Glomerular endothelial cell (primary cell): ENCODE measurements at regions not wholly inside any gene's neighbourhood (a gene's known extent, or its start where the extent isn't known, plus 50 kb on each side); places are given as distances from the start of the nearest gene placed in this dataset.

Experiments used
- DNase-seq: peaks from one replicate; pipeline ENCODE4 v3.0.0-alpha.2; 2011; ENCODE audit warnings: low read depth, low spot score; ENCODE audit errors: extremely low read depth

GRCh38 chr6:23334360-23334759 lies 765.0 kb downstream of the HDGFL1 start:
- no peak for DNase-seq

GRCh38 chr6:23335894-23336293 lies 766.5 kb downstream of the HDGFL1 start:
- no peak for DNase-seq

- DNase-seq, result no peak
Observed at GRCh38 chr6:23339268-23339667, 769.9 kb downstream of the HDGFL1 start.

DNA sequence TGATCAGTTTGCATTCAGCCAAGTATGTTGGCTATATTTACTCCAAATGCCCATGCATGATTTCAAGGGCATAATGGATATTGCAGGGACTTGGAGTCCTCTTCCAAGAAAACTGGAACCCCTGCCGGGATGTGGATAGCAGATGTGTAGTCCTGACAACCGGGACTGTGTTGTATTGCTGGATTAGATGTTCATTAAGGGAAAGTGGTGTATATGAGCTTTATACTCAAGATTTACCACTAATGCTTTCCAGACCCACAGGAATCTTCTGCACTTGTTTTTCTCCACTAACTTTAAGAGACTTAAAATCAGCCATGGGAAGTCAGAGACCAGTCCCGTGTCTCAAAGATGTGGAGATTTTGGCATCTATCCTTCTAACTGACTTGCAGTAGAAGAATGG lies 770.9 kb downstream of the HDGFL1 start:
- DNase-seq, result no peak

DNA sequence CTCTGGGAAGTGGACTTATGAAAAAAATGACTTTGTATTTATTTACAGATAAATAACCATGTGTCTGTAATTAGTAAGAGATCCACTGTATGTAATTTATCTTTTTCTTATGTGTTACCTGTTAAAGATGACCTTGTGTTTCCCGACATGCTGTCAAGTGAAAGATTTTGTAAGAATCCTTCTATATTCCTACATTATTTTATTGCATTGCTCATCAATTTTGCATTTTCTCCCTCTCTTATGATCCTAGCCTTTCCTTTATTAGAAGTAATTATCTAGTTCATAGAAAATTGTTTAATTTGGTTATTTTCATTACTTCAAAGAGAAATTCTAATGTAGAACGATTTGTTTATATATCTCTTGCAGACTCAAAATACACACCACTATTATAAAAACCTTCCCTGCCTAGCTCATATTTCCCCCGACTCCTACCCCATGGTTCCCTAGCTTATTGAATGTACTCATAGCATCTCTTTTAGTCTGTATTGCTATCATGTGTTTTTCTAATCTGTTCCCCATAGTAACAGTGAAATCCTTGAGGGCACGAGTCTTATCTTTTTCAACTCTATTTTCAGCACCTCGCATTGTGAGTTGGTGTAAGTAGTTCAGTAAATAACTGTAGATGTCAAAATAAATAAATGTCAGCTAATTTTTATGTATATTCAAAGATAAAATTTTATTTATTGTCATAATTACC lies 774.4 kb downstream of the HDGFL1 start:
- DNase-seq, result no peak

- DNase-seq, result no peak
Observed at GRCh38 chr6:23348185-23348584, 777.8 kb upstream of the NRSN1 start.

DNA sequence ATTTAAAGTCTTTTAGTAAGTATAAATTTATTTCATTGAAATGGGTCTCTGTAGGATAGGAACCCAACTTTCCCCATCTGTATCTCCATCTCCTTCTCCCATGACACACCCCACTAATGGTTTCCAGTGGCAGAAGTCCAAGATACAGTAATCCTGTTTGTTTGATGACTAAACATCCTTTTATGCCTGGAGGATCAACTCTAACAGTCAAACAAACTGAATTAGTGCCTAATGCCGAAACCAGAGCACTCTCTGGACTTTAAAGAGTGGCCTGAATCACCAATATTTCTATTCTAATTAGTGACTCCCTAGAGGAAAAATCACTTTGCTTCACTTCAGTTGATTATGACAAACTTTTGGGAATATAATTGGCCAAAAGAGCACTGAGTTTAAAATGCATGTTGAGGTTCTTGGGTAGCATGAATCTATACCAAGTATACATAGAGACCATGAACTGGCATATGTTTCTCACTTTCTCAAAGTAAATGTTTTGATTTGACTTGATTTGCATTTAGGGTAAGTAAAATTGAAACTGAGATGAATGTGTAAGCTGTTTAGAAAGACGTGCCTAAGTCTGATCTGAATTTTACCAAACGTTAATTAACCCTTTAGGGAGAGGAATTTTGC lies 776.4 kb upstream of the NRSN1 start:
- peak; percentile 31 for DNase-seq

DNA sequence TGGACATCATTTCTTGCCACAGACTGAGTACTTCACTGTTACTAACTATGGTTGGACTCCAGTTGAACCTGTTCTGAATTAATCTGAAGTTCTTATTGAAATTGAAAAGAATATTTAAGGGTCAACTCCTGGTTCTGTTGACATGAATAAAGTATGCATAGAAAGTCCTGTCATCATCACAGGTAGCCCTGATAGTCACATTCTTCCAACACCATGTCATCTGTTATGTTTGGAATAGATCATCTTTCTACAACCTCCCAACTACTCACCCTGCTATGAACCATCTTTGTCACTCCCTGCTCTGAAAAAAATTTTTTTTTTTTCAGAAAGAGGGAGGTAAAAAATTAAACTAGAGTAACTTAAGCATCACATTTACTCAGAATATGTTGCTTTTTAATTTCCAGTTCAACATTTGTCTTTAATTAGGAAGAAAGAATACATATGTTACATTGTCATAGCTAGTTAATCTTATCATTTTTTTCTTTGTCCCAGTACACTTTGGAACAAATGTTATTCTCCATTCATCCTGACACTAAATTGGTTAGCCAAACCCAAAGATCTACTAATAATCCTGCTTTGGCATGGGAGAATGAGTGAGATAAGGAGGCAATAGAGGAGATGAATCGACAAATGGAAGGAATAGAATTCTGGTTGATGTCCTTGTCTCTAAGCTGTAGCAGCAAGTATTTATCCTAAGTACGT lies 775.1 kb upstream of the NRSN1 start:
- no peak for DNase-seq

- no peak for DNase-seq
Observed at GRCh38 chr6:23354004-23354403, 772.0 kb upstream of the NRSN1 start.

DNA sequence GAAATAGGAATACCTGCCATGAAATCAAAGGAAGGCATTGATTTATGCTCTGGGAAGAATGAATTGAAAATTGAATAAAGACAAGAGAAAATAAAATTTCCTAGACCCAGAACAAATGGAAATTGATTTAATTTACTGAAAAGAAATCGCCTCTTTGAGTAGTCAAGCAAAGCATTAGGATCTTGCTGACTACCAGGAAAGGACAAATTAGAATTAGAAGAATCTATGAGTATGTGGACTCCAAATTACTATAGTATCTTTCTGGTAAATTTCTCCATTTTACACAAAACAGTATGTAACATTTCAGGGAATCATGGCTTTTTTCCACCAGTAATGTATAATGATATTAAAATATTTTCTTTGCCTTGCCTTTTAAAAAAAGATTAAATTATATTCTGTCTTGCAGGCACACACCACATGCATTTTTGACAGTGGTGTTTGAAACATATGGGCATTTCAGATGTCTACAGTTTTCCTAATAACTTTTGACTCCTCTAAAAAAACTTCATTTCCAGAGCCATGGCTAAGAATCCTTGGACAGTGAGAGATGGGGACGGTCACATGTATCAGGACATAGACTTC lies 768.7 kb upstream of the NRSN1 start:
- DNase-seq, result no peak

DNA sequence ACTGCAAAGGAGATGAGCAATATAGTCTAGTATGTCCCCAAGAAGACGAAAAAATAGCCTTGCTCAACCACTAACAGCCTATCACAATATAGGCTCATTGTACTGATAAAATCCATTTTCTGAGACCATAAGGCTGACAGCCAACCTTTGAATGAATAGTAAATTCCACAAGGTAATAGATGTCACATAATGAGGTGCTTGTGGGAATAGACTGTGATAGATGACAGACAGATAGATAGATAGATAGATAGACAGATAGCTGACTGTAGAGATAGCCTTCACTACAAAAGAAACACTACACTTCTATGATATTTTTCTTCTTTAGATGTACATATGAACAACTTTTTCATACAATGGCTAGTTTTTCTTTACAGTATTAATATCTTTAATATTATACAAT lies 760.3 kb upstream of the NRSN1 start:
- no peak for DNase-seq

DNA sequence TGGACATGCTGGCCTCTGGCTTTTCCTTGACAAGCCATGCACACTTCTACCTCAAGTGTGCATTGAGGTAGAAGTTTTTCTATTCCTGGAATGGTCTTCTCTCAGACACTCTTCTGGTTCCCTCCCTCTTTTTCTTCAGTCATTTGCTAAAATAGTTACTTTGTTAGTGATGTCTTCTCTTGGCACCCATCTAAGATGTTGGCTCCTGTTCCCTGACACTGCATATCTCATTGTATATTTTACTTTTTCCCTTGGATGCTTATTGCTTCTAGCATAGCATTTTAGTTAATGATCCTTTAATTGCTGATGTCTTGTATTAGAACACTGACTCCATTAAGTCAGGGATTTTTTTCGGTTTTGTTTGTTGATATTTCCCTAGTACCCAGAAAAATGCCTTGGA lies 758.7 kb upstream of the NRSN1 start:
- DNase-seq, result no peak

DNA sequence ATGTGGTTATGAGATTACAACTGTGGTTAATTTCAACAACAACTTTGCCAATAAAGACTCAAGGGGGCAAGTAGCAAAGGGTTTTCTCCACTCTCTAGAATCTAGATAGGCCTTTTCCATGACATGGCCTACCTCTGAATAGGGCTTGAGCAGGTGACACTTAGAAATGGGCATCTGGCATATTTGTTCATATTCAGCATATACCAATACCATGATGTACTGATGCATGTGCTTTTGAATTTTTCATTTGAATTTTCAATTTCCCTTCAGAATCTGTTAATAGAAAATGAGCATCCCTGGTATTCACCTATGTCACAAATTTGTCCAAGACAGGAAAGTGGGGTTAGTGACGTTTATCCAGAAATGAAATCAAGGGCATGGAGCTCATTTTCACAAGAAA lies 757.5 kb upstream of the NRSN1 start:
- no peak for DNase-seq

DNA sequence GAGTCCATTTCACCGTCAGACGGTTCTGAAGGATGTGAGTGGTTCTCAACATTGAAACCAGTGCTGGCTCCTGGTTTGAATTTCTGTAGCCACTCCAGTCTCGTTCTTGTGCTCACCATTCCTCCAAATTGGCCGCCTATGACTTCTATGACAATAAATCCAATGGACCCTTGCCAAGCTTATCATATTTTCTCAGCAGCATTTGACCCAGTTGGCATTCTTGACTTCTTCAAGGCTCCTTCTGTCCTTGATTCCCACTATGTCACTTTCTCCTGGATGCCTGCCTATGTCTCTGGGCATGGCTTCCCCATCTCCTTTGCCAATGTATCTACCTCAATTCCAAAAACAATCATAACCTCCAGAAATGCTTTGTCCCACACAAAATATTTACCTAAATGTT lies 756.0 kb upstream of the NRSN1 start:
- no peak for DNase-seq

- DNase-seq, result no peak
Observed at GRCh38 chr6:23371132-23371915, 754.7 kb upstream of the NRSN1 start.

DNA sequence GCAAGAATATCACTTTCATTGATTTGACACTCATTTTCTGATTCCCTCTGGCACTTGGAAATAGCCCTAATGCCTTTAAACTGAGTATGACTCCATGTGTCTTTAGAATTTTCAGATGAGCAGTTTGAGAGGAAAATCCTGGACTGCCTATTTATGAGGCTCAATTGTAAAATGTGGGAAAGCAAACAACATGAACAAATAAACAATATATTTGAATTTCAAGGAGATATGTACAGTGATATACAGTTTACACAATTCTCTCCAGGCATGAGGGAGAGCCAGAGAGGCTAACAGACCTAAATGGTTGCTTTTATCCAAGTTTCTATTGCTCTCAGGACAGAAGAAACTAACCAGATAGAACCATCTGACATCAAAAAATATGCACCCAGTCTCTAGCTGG lies 748.2 kb upstream of the NRSN1 start:
- DNase-seq, result no peak

GRCh38 chr6:23380465-23380864 lies 745.5 kb upstream of the NRSN1 start:
- no peak for DNase-seq

GRCh38 chr6:23388086-23388783 lies 737.8 kb upstream of the NRSN1 start:
- DNase-seq, result no peak

GRCh38 chr6:23389386-23389785 lies 736.6 kb upstream of the NRSN1 start:
- DNase-seq, result no peak

DNA sequence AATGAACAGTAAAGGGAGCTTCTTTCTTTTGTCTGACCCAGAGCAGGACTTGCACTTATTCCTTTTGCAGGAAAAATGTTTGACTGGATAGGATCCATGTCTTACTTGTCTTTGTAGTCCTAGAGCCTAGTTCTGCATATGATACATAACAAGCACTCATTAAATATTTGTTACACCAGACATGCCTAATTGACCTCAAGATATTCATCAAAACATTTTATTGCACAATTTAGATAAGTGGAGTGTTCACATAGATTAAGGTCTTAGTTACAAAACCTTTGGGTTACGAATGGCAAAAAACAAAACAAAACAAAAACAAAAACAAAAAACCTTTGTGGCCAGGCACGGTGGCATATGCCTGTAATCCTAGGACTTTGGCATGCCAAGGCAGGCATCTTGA lies 735.8 kb upstream of the NRSN1 start:
- no peak for DNase-seq
